SU-DHL-6 (cell line): ENCODE measurements at regions not wholly inside any gene's neighbourhood (a gene's known extent, or its start where the extent isn't known, plus 50 kb on each side); places are given as distances from the start of the nearest gene placed in this dataset.

Experiments used
- H2AFZ ChIP-seq: fragments of 200-600 bp; sonication (generic); 2 replicates; pipeline ENCODE4 v1.6.1; 2014; ENCODE audit warnings: low read depth, mild to moderate bottlenecking, moderate library complexity, mixed read lengths, antibody characterized with exemption, low read length; ENCODE audit not compliant: severe bottlenecking
- H3F3A ChIP-seq: fragments of 200-600 bp; shearing (Covaris generic); 2 replicates; pipeline ENCODE4 v1.6.0; 2016; ENCODE audit warnings: antibody characterized with exemption, mild to moderate bottlenecking; ENCODE audit not compliant: insufficient read depth
- H3K27ac ChIP-seq: fragments of 200-600 bp; sonication (generic); 2 replicates; pipeline ENCODE4 v1.5.1; 2016; ENCODE audit warnings: low read depth, mild to moderate bottlenecking, low read length, moderate library complexity, mixed read lengths
- H3K27me3 ChIP-seq: fragments of 200-600 bp; sonication (generic), shearing (Covaris generic); 2 replicates; pipeline ENCODE4 v1.6.0; 2014; ENCODE audit warnings: mild to moderate bottlenecking, low read length
- H3K36me3 ChIP-seq: fragments of 200-600 bp; sonication (generic); 2 replicates; pipeline ENCODE4 v1.6.1; 2014; ENCODE audit warnings: mild to moderate bottlenecking, low read length, mixed read lengths
- H3K4me2 ChIP-seq: fragments of 300-600, 200-600 bp; shearing (Covaris generic), sonication (generic); 2 replicates; pipeline ENCODE4 v1.6.0; 2014; ENCODE audit warnings: low read length, low read depth, mild to moderate bottlenecking; ENCODE audit not compliant: poor library complexity, severe bottlenecking
- H3K4me3 ChIP-seq: fragments of 200-600 bp; sonication (generic); 2 replicates; pipeline ENCODE4 v1.5.1; 2014; ENCODE audit warnings: antibody characterized with exemption, low read length, mild to moderate bottlenecking, mixed read lengths; ENCODE audit not compliant: insufficient read depth, poor library complexity, severe bottlenecking
- H3K79me2 ChIP-seq: fragments of 200-600 bp; sonication (generic); 2 replicates; pipeline ENCODE4 v1.6.1; 2014; ENCODE audit warnings: mild to moderate bottlenecking, low read length, moderate library complexity; ENCODE audit not compliant: insufficient read depth
- H3K9ac ChIP-seq: fragments of 200-600 bp; sonication (generic); 2 replicates; pipeline ENCODE4 v1.7.0; 2014; ENCODE audit warnings: mild to moderate bottlenecking, low read length
- H3K9me2 ChIP-seq: fragments of 200-600 bp; sonication (generic); replicated peaks from 2 replicates; pipeline ENCODE4 v1.6.1; 2014; ENCODE audit warnings: low read length; ENCODE audit not compliant: insufficient read depth
- H3K9me3 ChIP-seq: fragments of 200-600 bp; sonication (generic); 2 replicates; pipeline ENCODE4 v1.6.1; 2014; ENCODE audit warnings: low read length, mixed read lengths; ENCODE audit not compliant: insufficient read depth
- H4K20me1 ChIP-seq: fragments of 200-600 bp; sonication (generic); 2 replicates; pipeline ENCODE4 v1.6.1; 2014; ENCODE audit warnings: low read depth, mild to moderate bottlenecking, antibody characterized with exemption, low read length, moderate library complexity, mixed read lengths
- CTCF ChIP-seq: fragments of 200-600 bp; sonication (generic); IDR thresholded peaks from one replicate; pipeline ENCODE4 v1.5.1; 2017; ENCODE audit warnings: antibody characterized with exemption, mild to moderate bottlenecking, low read length, moderate library complexity; ENCODE audit not compliant: insufficient read depth, poor library complexity, severe bottlenecking
- EZH2phosphoT487 ChIP-seq: fragments of 200-600 bp; sonication (generic), shearing (Covaris generic); conservative IDR thresholded peaks from 2 replicates; pipeline ENCODE4 v1.6.1; 2018; ENCODE audit warnings: mild to moderate bottlenecking, antibody characterized with exemption, low read length, moderate library complexity, mixed read lengths

- H3K9me3 ChIP-seq: no peaks in the 10 kb centered on the region
- no peaks in the 10 kb centered on the region for H3K9me2 ChIP-seq
- TF ChIP-seq CTCF: no peak
- TF ChIP-seq EZH2phosphoT487: no peak
- no peak overlapping the region for H3K27ac ChIP-seq
- no peak overlapping the region for H3K9ac ChIP-seq
- no peaks in the 10 kb centered on the region for H3K27me3 ChIP-seq
- no peaks in the 10 kb centered on the region for H3F3A ChIP-seq
- H3K36me3 ChIP-seq: no peaks in the 10 kb centered on the region
- no peaks in the 10 kb centered on the region for H4K20me1 ChIP-seq
- H2AFZ ChIP-seq: no peak overlapping the region
- no peak overlapping the region for H3K4me3 ChIP-seq
- H3K79me2 ChIP-seq: no peaks in the 10 kb centered on the region
- no peak overlapping the region for H3K4me2 ChIP-seq
These were observed 745.8 kb upstream of the GALNTL6 start for GRCh38 chr4:171067422-171067821.

GRCh38 chr4:171049380-171049779 is 763.8 kb upstream of the GALNTL6 start:
- H4K20me1 ChIP-seq: no peaks in the 10 kb centered on the region
- H3K9me3 ChIP-seq: peaks cover 5% of the 10 kb centered on the region; the same call in 1 of the 2 replicates
- H2AFZ ChIP-seq: no peak overlapping the region
- TF ChIP-seq CTCF (no peak), EZH2phosphoT487 (no peak)
- H3K4me2 ChIP-seq: peak overlapping the region; percentile 49
- H3K27me3 ChIP-seq: no peaks in the 10 kb centered on the region
- H3K27ac ChIP-seq: peak overlapping the region; percentile 65
- H3K9me2 ChIP-seq: no peaks in the 10 kb centered on the region
- H3K36me3 ChIP-seq: no peaks in the 10 kb centered on the region
- H3F3A ChIP-seq: no peaks in the 10 kb centered on the region
- H3K79me2 ChIP-seq: no peaks in the 10 kb centered on the region
- H3K9ac ChIP-seq: no peak overlapping the region
- H3K4me3 ChIP-seq: no peak overlapping the region

GRCh38 chr4:171042989-171043524 is 770.1 kb upstream of the GALNTL6 start:
- H3K4me2 ChIP-seq: no peak overlapping the region
- H3K79me2 ChIP-seq: no peaks in the 10 kb centered on the region
- no peaks in the 10 kb centered on the region for H3F3A ChIP-seq
- no peak overlapping the region for H3K9ac ChIP-seq
- H3K36me3 ChIP-seq: no peaks in the 10 kb centered on the region
- H3K4me3 ChIP-seq: no peak overlapping the region
- no peaks in the 10 kb centered on the region for H4K20me1 ChIP-seq
- no peaks in the 10 kb centered on the region for H3K27me3 ChIP-seq
- no peak overlapping the region for H2AFZ ChIP-seq
- no peaks in the 10 kb centered on the region for H3K9me3 ChIP-seq
- H3K27ac ChIP-seq: no peak overlapping the region
- H3K9me2 ChIP-seq: no peaks in the 10 kb centered on the region
- TF ChIP-seq EZH2phosphoT487 (no peak), CTCF (no peak)
